K562 (cell line): ENCODE measurements at regions not wholly inside any gene's neighbourhood (a gene's known extent, or its start where the extent isn't known, plus 50 kb on each side); places are given as distances from the start of the nearest gene placed in this dataset.

Experiments
- ATAC-seq: fragments of 200-7000 bp; cut with Tn5 transposase; 3 replicates; pipeline ENCODE4 v1.9.1; 2020; ENCODE audit warnings: moderate library complexity
- BruUV-seq: library from RNA; stranded (reverse); fragments of 400-500 nt; replicated peaks from 2 replicates; lab custom pipeline; 2021; lab: Mats Ljungman, UMichigan
- CTCF ChIA-PET: fragments of 300-600 bp; formaldehyde crosslinking; extraction: SDS; loops from one replicate; lab custom pipeline; 2021; ENCODE audit warnings: low intra/inter-chr PET ratio; lab: Yijun Ruan, JAX
- POLR2A ChIA-PET: fragments of 300-600, 350-650 bp; sonication (Branson Sonifier 250); formaldehyde crosslinking; extraction: SDS; loops from one replicate; lab custom pipeline; 2021; ENCODE audit warnings: antibody characterized with exemption, inconsistent platforms; lab: Yijun Ruan, JAX
- DNase-seq, 4 experiments: peaks; one replicate each; pipeline versions ENCODE4 v3.0.0 to v3.0.0-alpha.2; 2011 to 2018; ENCODE audit warnings: low spot score in 3 of 4, mixed read lengths in 3 of 4; ENCODE audit errors: extremely low read depth in 1 of 4
- FAIRE-seq: peaks from 2 replicates; lab custom pipeline; 2011; peaks lifted over from hg19 to GRCh38; lab: Jason Lieb, UNC
- H2AFZ ChIP-seq: 2 replicates; pipeline ENCODE4 v1.6.0; 2011; ENCODE audit warnings: low read depth, low read length, control low read depth, inconsistent platforms
- H3K27ac ChIP-seq: fragments of 200-600 bp; 3 replicates; pipeline ENCODE4 v1.8.0; 2011; ENCODE audit warnings: low read depth, mild to moderate bottlenecking, control low read depth, inconsistent platforms, low read length, moderate library complexity, mixed read lengths; ENCODE audit errors: extremely low read depth
- H3K27me3 ChIP-seq, 2 experiments: fragments of 300-600 bp in 1 of 2; 2 replicates in 1 of 2; 3 replicates in 1 of 2; pipeline versions ENCODE4 v1.6.0 to v1.8.0; 2011; ENCODE audit warnings: inconsistent platforms in 2 of 2, low read length in 2 of 2, mild to moderate bottlenecking in 1 of 2, mixed read lengths in 1 of 2, moderate library complexity in 1 of 2; ENCODE audit not compliant: control insufficient read depth in 2 of 2, insufficient read depth in 2 of 2
- H3K36me3 ChIP-seq: fragments of 300-600 bp; 3 replicates; pipeline ENCODE4 v1.8.0; 2011; ENCODE audit warnings: mild to moderate bottlenecking, low read length, inconsistent platforms; ENCODE audit not compliant: control insufficient read depth, insufficient read depth
- H3K4me1 ChIP-seq, 2 experiments: fragments of 200-600 bp in 1 of 2; replicated peaks in 1 of 2; 2 replicates in 1 of 2; 3 replicates in 1 of 2; pipeline versions ENCODE4 v1.5.1 to v1.8.0; 2011; ENCODE audit warnings: inconsistent platforms in 2 of 2, low read length in 2 of 2, mild to moderate bottlenecking in 1 of 2, mixed read lengths in 1 of 2, moderate library complexity in 1 of 2; ENCODE audit not compliant: control insufficient read depth in 2 of 2, insufficient read depth in 2 of 2
- H3K4me2 ChIP-seq: 2 replicates; pipeline ENCODE4 v1.6.1; 2011; ENCODE audit warnings: low read length, control low read depth, inconsistent platforms, mixed read lengths; ENCODE audit not compliant: insufficient read depth
- H3K4me3 ChIP-seq: fragments of 200-600 bp; sonication (generic), shearing (Covaris generic); 2 replicates; pipeline ENCODE4 v1.5.1; 2016; ENCODE audit warnings: control low read depth, inconsistent platforms
- H3K79me2 ChIP-seq: fragments of 200-600 bp; 3 replicates; pipeline ENCODE4 v1.8.0; 2011; ENCODE audit warnings: low read length, inconsistent platforms; ENCODE audit not compliant: control insufficient read depth, insufficient read depth
- H3K9ac ChIP-seq, 2 experiments: 2 replicates each; pipeline versions ENCODE4 v1.6.0 to v1.6.1; 2011; ENCODE audit warnings: low read depth in 2 of 2, low read length in 2 of 2, control low read depth in 1 of 2, inconsistent platforms in 1 of 2, mild to moderate bottlenecking in 1 of 2, mixed read lengths in 1 of 2; ENCODE audit not compliant: insufficient read depth in 1 of 2
- H3K9me1 ChIP-seq: one replicate; pipeline ENCODE4 v1.6.0; 2011; ENCODE audit warnings: inconsistent platforms, mild to moderate bottlenecking, low read length, moderate library complexity; ENCODE audit not compliant: control insufficient read depth, insufficient read depth
- H3K9me3 ChIP-seq: replicated peaks from 2 replicates; pipeline ENCODE4 v1.5.1; 2011; ENCODE audit warnings: low read depth, low read length, inconsistent platforms; ENCODE audit not compliant: control insufficient read depth, insufficient read depth
- H4K20me1 ChIP-seq: replicated peaks from 2 replicates; pipeline ENCODE4 v1.6.1; 2011; ENCODE audit warnings: low read length, inconsistent platforms, mixed read lengths; ENCODE audit not compliant: control insufficient read depth, insufficient read depth
- CAMTA2 ChIP-seq: fragments of 250-450 bp; sonication (Bioruptor Pico); conservative IDR thresholded peaks from 2 replicates; pipeline ENCODE4 v1.5.1; 2022
- CEBPB ChIP-seq: fragments of 450-650 bp; IDR thresholded peaks from 2 replicates; pipeline ENCODE4 v1.6.1; 2016; ENCODE audit warnings: missing genetic modification characterization, missing compliant biosample characterization
- CEBPG ChIP-seq, 3 experiments: fragments of 200-800 bp in 1 of 3; sonication (Bioruptor generic) in 1 of 3; sonication (generic) in 1 of 3; formaldehyde crosslinking in 1 of 3; IDR thresholded peaks in 2 of 3; conservative IDR thresholded peaks in 1 of 3; 2 replicates each; pipeline versions ENCODE4 v1.6.1 to v1.8.0; 2016 to 2022; ENCODE audit warnings: missing compliant biosample characterization in 2 of 3, missing genetic modification characterization in 2 of 3, mild to moderate bottlenecking in 1 of 3, missing genetic modification reagents in 1 of 3
- KAT2B ChIP-seq: IDR thresholded peaks from one replicate; pipeline ENCODE4 v1.6.1; 2012; ENCODE audit warnings: low read depth, mild to moderate bottlenecking, control low read depth, inconsistent platforms, low read length, moderate library complexity
- MCM3 ChIP-seq: fragments of 450-650 bp; IDR thresholded peaks from 2 replicates; pipeline ENCODE4 v1.6.1; 2016
- NFXL1 ChIP-seq: fragments of 450-650 bp; formaldehyde crosslinking; IDR thresholded peaks from 2 replicates; pipeline ENCODE4 v1.4.0; 2021; ENCODE audit warnings: mild to moderate bottlenecking
- PHTF2 ChIP-seq: fragments of 250-450 bp; sonication (Bioruptor Pico); IDR thresholded peaks from 2 replicates; pipeline ENCODE4 v1.5.0; 2021; ENCODE audit warnings: mild to moderate bottlenecking
- ZNF695 ChIP-seq: fragments of 450-650 bp; formaldehyde crosslinking; IDR thresholded peaks from 2 replicates; pipeline ENCODE4 v1.4.0; 2020; ENCODE audit warnings: mild to moderate bottlenecking, moderate library complexity
- WGBS: fragments of 100-300 bp; shearing (Covaris generic); methylation state at CpG from one replicate; pipeline ENCODE4 v1.1.6; 2016; ENCODE audit warnings: low coverage, mixed read lengths; ENCODE audit not compliant: insufficient coverage; ENCODE audit errors: missing lambda C conversion rate; 5-methylcytosine and 5-hydroxymethylcytosine counted together
- in situ Hi-C: fragments of 300-500 bp; cut with MboI; formaldehyde crosslinking; loops from 4 replicates; pipeline ENCODE4 v1.15.0; 2018; ENCODE audit warnings: inconsistent platforms, mixed read lengths
- intact Hi-C: fragments of 100-400 bp; cut with micrococcal nuclease; formaldehyde crosslinking; loops from 2 replicates; pipeline ENCODE4 v1.14.2; 2022
- TF ChIP-seq, protein P1 (sequence below): fragments of 250-450 bp; sonication (Bioruptor Pico); IDR thresholded peaks from 2 replicates; pipeline ENCODE4 v1.4.0; 2020; ENCODE audit warnings: mild to moderate bottlenecking, moderate library complexity
- TF ChIP-seq, protein P2 (sequence below): sonication (generic); formaldehyde crosslinking; IDR thresholded peaks from 2 replicates; pipeline ENCODE4 v1.8.0; 2022; ENCODE audit warnings: mild to moderate bottlenecking, low read depth, missing genetic modification reagents

DNA sequence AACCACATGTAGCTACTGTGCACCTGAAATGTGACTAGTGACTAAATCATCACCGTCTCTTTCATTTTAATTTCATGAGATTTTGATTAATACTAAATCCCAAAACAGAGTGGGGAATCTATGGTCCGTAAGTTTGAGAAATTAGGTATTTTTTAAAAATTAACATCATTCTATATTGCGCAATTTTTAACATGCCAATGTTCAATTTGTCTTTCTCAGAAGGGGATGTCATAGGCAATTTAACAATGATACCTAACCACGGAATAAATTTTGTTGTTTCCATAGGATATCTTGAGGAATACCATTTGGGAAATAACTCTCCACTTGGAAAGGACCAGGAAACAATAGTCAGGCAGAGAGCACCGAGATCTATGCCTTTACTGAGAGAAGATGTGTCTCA, 267.7 kb downstream of the FAM76B start:
- DNase-seq (no peak), FAIRE-seq (no peak), ATAC-seq (no peak)
- Histone ChIP-seq H2AFZ (peak overlapping the region; percentile 6; the same call in 1 of the 2 replicates), H3K27ac (no peak overlapping the region), H3K4me2 (no peak overlapping the region), H4K20me1 (no peaks in the 10 kb centered on the region), H3K36me3 (no peaks in the 10 kb centered on the region), H3K9ac (no peak overlapping the region), H3K79me2 (no peaks in the 10 kb centered on the region), H3K4me3 (no peak overlapping the region), H3K27me3 (peaks cover 0 to 2% of the 10 kb centered on the region in 2 experiments; a peak in 2 of 5 replicates), H3K9me3 (no peaks in the 10 kb centered on the region), H3K9me1 (no peaks in the 10 kb centered on the region), H3K4me1 (no peaks in the 10 kb centered on the region)
- intact Hi-C loops (no loop called here), in situ Hi-C loops (no loop called here)
- ChIA-PET CTCF (interaction anchor here (0.6 kb wide), 1 partner anchor 176 kb away, joined by 3 read pairs; no protein-coding TSS in a partner anchor), POLR2A (no interaction called here)
- WGBS: 12% methylated on average over 5 of the region's 5 CpGs
- no peak for TF ChIP-seq CEBPG (CRISPR knock-in tag; IDR thresholded peaks at IDR 0.05)
- peak; percentile 83 to 99 for TF ChIP-seq CEBPG (tag; conservative IDR thresholded peaks at IDR 0.05 in 1 of 2, IDR thresholded peaks at IDR 0.05 in 1 of 2)
- TF ChIP-seq, protein P1, sequence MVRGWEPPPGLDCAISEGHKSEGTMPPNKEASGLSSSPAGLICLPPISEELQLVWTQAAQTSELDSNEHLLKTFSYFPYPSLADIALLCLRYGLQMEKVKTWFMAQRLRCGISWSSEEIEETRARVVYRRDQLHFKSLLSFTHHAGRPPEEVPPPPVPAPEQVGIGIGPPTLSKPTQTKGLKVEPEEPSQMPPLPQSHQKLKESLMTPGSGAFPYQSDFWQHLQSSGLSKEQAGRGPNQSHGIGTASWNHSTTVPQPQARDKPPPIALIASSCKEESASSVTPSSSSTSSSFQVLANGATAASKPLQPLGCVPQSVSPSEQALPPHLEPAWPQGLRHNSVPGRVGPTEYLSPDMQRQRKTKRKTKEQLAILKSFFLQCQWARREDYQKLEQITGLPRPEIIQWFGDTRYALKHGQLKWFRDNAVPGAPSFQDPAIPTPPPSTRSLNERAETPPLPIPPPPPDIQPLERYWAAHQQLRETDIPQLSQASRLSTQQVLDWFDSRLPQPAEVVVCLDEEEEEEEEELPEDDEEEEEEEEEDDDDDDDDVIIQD (CRISPR knock-in tag): no peak
- TF ChIP-seq ZNF695 (CRISPR knock-in tag): no peak
- no peak for TF ChIP-seq NFXL1 (CRISPR knock-in tag)
- TF ChIP-seq CEBPB (tag): peak; percentile 95
- TF ChIP-seq MCM3: no peak
- TF ChIP-seq, protein P2, sequence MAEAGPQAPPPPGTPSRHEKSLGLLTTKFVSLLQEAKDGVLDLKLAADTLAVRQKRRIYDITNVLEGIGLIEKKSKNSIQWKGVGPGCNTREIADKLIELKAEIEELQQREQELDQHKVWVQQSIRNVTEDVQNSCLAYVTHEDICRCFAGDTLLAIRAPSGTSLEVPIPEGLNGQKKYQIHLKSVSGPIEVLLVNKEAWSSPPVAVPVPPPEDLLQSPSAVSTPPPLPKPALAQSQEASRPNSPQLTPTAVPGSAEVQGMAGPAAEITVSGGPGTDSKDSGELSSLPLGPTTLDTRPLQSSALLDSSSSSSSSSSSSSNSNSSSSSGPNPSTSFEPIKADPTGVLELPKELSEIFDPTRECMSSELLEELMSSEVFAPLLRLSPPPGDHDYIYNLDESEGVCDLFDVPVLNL: no peak
- no peak for TF ChIP-seq PHTF2 (CRISPR knock-in tag)
- TF ChIP-seq CAMTA2 (CRISPR knock-in tag): no peak
- no peak for TF ChIP-seq KAT2B
- no TSS peak for BruUV-seq
